ENCODE measurements at regions not wholly inside any gene's neighbourhood (a gene's known extent, or its start where the extent isn't known, plus 50 kb on each side); places are given as distances from the start of the nearest gene placed in this dataset.

- TF ChIP-seq CTCF (IDR thresholded peaks at IDR 0.05; ENCODE audit: low read length) (no peak), EZH2 (IDR thresholded peaks at IDR 0.05; ENCODE audit: borderline replicate concordance, low read length) (no peak)
Measured at GRCh38 chr4:123469245-123469644, 72.7 kb downstream of the SPRY1 start.
